Lower leg skin (tissue), 4 donors: ENCODE measurements at regions not wholly inside any gene's neighbourhood (a gene's known extent, or its start where the extent isn't known, plus 50 kb on each side); places are given as distances from the start of the nearest gene placed in this dataset.

Source experiments
- DNase-seq, 2 donors: peaks; one replicate each; pipeline ENCODE4 v3.0.0-alpha.2; 2019; ENCODE audit warnings: low spot score in 2 of 2
- H3K4me3 ChIP-seq: fragments of 200-600 bp; sonication (generic); 2 replicates; pipeline ENCODE4 v1.5.1; 2017; ENCODE audit warnings: mild to moderate bottlenecking, low read depth; ENCODE audit not compliant: poor library complexity, severe bottlenecking
- POLR2A ChIP-seq, 2 donors: fragments of 450-650 bp; IDR thresholded peaks; one replicate each; pipeline ENCODE4 v1.6.1; 2016 to 2017; ENCODE audit warnings: antibody characterized with exemption in 2 of 2, mild to moderate bottlenecking in 1 of 2, moderate library complexity in 1 of 2
- WGBS, 2 donors: methylation state at CpG; one replicate each; pipeline ENCODE4 v1.1.5; 2018; 5-methylcytosine and 5-hydroxymethylcytosine counted together
- intact Hi-C: fragments of 100-400 bp; cut with DNase I; formaldehyde crosslinking; loops from one replicate; pipeline ENCODE4 v1.15.0; 2023; ENCODE audit warnings: low total_unique reads
- TF ChIP-seq, protein P1 (sequence below), 3 donors: fragments of 450-650 bp; IDR thresholded peaks; one replicate each; pipeline ENCODE4 v1.5.1; 2016; ENCODE audit warnings: antibody characterized with exemption in 3 of 3, mild to moderate bottlenecking in 3 of 3, moderate library complexity in 2 of 3

DNA sequence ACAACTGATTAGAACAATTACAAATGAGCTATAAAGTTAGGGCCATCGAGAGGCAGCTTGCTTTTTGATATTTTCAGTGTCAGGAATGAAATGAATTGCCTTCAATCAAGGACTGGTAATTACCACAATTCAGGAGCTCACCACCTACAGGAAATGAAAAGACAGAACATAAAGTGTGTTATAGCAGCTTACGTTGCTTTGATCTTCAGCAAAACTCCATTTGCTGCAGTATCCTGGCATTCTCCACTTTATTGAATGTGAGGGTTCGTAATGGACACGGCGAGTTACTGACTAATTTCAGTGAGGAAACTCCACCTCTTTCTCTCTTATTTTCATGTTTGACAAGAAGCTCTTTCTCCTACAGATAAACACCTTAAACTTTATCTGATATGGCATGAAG, 440.0 kb upstream of the HSF2 start:
- TF ChIP-seq, protein P1, sequence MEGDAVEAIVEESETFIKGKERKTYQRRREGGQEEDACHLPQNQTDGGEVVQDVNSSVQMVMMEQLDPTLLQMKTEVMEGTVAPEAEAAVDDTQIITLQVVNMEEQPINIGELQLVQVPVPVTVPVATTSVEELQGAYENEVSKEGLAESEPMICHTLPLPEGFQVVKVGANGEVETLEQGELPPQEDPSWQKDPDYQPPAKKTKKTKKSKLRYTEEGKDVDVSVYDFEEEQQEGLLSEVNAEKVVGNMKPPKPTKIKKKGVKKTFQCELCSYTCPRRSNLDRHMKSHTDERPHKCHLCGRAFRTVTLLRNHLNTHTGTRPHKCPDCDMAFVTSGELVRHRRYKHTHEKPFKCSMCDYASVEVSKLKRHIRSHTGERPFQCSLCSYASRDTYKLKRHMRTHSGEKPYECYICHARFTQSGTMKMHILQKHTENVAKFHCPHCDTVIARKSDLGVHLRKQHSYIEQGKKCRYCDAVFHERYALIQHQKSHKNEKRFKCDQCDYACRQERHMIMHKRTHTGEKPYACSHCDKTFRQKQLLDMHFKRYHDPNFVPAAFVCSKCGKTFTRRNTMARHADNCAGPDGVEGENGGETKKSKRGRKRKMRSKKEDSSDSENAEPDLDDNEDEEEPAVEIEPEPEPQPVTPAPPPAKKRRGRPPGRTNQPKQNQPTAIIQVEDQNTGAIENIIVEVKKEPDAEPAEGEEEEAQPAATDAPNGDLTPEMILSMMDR (IDR thresholded peaks at IDR 0.05): no peak
- TF ChIP-seq POLR2A (IDR thresholded peaks at IDR 0.05): no peak
- H3K4me3 ChIP-seq: no peak overlapping the region
- 35 to 41% methylated on average over 5 of the region's 5 CpGs for WGBS, 2 donors

DNA sequence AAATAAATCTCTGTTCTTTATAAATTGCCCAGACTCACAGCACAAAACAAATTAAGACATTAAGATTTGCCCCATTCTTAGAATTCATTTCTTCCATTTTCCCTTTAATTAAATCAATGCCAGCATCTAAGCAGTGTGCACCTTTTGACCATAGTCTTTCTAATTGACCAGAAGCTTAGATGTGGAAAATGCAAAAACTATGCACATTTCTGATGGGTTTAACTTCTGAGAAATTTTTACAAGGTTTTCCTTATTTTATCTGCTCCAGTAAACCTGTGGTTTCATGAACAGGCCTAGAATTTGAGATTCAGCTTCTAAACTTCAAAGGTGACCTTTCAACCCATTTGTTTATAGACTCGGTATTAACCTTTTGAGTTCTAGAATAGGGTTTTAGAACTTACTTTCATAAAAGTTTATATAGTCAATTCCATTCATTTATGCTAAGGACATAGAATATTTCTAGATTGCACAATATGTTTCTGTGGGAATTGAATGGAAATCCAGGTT, 437.8 kb upstream of the HSF2 start:
- no peak overlapping the region for H3K4me3 ChIP-seq
- DNase-seq: no peak
- 90 to 91% methylated on average over 1 of the region's 1 CpG for WGBS, 2 donors
- intact Hi-C loops: no loop called here
- TF ChIP-seq POLR2A (IDR thresholded peaks at IDR 0.05): no peak
- TF ChIP-seq, protein P1 (IDR thresholded peaks at IDR 0.05): no peak

More for the DNA sequence above, 440.0 kb upstream of the HSF2 start:
- no peak for DNase-seq
- intact Hi-C loops: no loop called here

GRCh38 chr6:121963826-121964225, 435.6 kb upstream of the HSF2 start:
- no peak for DNase-seq

GRCh38 chr6:121965739-121966138, 433.7 kb upstream of the HSF2 start:
- no peak for TF ChIP-seq POLR2A (IDR thresholded peaks at IDR 0.05)
- TF ChIP-seq, protein P1 (IDR thresholded peaks at IDR 0.05): no peak
- H3K4me3 ChIP-seq: no peak overlapping the region
- intact Hi-C loops: no loop called here
- WGBS, 2 donors: 62 to 63% methylated on average over 4 of the region's 4 CpGs
- DNase-seq: peak; percentile 83 to 90

More at GRCh38 chr6:121963826-121964225, 435.6 kb upstream of the HSF2 start:
- WGBS, 2 donors: 60 to 65% methylated on average over 2 of the region's 2 CpGs
- H3K4me3 ChIP-seq: no peak overlapping the region
- TF ChIP-seq, protein P1 (IDR thresholded peaks at IDR 0.05): no peak
- no peak for TF ChIP-seq POLR2A (IDR thresholded peaks at IDR 0.05)
- intact Hi-C loops: no loop called here

- no peak for DNase-seq
- intact Hi-C loops: no loop called here
- WGBS, 2 donors: 73 to 81% methylated on average over 2 of the region's 2 CpGs
- TF ChIP-seq POLR2A (IDR thresholded peaks at IDR 0.05): no peak
- TF ChIP-seq, protein P1 (IDR thresholded peaks at IDR 0.05): no peak
- no peak overlapping the region for H3K4me3 ChIP-seq
Measured at GRCh38 chr6:121967631-121968030, 431.8 kb upstream of the HSF2 start.

- intact Hi-C loops: no loop called here
- no peak for DNase-seq
- no peak overlapping the region for H3K4me3 ChIP-seq
- TF ChIP-seq, protein P1 (IDR thresholded peaks at IDR 0.05): no peak
- TF ChIP-seq POLR2A (IDR thresholded peaks at IDR 0.05): no peak
Measured at GRCh38 chr6:121971931-121972335, 427.5 kb upstream of the HSF2 start.
